ENCODE measurements at regions not wholly inside any gene's neighbourhood (a gene's known extent, or its start where the extent isn't known, plus 50 kb on each side); places are given as distances from the start of the nearest gene placed in this dataset.

DNA sequence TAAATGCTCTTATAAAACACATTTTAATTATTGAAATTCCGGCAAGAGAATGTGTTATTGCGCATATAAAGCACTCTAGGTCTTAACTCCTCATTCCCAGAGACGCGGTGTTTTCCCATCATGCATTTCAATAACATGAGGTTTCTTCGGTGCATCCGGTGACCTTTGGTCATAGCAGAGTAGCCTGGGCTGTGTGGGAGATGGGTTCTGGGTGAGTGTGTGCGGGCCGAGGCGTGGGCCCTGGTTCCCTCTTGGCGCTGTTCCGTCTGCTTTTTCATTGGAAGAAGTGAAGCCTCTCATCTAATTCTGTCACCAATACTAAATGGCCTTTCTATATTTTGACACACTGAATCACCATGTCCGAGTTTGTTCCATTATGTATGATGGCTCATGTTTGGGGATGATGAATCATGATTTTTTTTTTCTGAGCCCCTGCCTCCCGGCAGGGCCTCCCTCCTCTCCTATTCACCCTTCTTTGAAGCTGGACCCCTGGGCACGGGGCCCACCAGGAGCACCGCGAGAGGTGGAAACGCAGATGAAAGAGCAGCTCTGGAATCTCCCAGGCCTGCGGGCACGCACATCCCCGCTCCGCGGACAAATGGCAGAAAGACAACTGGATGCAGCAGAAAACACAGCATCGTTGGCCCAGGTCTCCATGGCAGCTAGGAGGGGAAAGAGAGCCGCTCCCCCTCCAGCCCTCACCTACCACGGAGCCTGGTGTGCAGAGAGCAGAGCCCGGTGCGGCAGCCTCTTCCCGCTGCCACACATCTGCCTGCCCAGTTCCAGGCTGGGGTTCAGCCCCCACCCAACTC, 85.8 kb upstream of the HPCAL1 start:
- Histone ChIP-seq H3K4me3 (ENCODE audit: low read depth in 1 of 3, low read length in 3 of 3) (no peak overlapping the region), H3K9ac (ENCODE audit: low read depth in 1 of 2, low read length in 2 of 2) (no peak overlapping the region), H3K27me3 (ENCODE audit: control insufficient read depth in 4 of 4, insufficient read depth in 4 of 4, low read length in 3 of 4) (no peaks in the 10 kb centered on the region), H3K9me3 (ENCODE audit: control insufficient read depth in 4 of 4, low read length in 3 of 4) (no peaks in the 10 kb centered on the region), H3K4me1 (ENCODE audit: control insufficient read depth in 4 of 4, insufficient read depth in 4 of 4, low read length in 3 of 4) (no peaks in the 10 kb centered on the region), H3K36me3 (ENCODE audit: control insufficient read depth in 4 of 4, insufficient read depth in 3 of 4, low read depth in 1 of 4, low read length in 3 of 4) (no peaks in the 10 kb centered on the region), H3K27ac (ENCODE audit: low read depth in 1 of 2, low read length in 2 of 2) (no peak overlapping the region)
- 91% methylated on average over 28 of the region's 28 CpGs for WGBS
- DNase-seq (ENCODE audit: low spot score), result no peak
- TF ChIP-seq HNF4A (conservative IDR thresholded peaks at IDR 0.05), result no peak
- TF ChIP-seq EGR1 (IDR thresholded peaks at IDR 0.05; ENCODE audit: low read depth in 2 of 2), result no peak
- TF ChIP-seq, protein P1, sequence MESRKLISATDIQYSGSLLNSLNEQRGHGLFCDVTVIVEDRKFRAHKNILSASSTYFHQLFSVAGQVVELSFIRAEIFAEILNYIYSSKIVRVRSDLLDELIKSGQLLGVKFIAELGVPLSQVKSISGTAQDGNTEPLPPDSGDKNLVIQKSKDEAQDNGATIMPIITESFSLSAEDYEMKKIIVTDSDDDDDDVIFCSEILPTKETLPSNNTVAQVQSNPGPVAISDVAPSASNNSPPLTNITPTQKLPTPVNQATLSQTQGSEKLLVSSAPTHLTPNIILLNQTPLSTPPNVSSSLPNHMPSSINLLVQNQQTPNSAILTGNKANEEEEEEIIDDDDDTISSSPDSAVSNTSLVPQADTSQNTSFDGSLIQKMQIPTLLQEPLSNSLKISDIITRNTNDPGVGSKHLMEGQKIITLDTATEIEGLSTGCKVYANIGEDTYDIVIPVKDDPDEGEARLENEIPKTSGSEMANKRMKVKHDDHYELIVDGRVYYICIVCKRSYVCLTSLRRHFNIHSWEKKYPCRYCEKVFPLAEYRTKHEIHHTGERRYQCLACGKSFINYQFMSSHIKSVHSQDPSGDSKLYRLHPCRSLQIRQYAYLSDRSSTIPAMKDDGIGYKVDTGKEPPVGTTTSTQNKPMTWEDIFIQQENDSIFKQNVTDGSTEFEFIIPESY (IDR thresholded peaks at IDR 0.05), result no peak

DNA sequence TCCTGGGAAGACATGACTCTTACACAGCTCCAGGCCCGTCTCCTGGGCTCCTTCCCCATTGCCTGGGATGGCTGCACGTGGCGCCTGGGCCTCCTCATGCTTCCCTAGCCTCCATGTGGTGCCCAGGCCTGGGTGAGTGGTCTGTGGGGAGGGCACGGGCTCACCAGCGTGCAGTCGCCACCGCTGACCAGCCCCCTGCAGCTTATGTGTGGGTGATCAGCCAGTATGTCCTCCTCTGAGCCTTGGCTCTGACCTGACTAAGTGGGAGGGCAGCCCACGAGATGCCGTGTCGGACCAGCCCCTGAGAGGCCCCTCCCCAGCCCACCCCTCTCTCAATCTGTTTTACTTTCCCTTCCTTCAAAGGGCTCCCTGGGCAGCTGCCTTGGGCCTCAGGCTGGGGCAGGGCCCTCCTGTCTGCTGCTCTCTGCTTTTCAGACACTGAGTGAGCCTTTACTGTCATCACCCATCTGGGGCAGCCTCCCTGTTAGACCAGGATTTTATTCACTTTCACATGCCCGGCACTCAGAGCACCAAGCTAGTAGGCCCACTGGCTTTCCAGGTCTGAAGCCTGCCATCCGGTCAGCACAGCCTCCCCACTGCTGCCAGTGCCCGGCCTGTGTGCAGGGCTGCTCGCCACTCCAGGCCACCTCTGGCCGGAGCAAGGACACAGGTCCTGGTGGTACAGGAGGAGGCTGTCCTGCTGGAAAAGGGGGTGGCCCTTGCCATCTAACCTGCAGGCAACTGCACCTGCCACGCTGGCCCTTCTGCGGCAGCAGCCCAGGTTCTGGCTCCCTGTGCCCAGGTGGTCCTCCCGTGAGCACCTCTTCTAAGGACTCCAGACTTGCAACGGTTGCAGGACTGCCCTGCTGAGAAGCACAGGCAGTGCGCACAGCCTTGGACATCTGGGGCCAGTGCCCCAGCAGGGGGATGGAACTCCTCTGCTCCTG, 84.9 kb upstream of the HPCAL1 start:
- H3K9me3 ChIP-seq (ENCODE audit: control insufficient read depth in 4 of 4, low read length in 3 of 4), result no peaks in the 10 kb centered on the region
- H3K27me3 ChIP-seq (ENCODE audit: control insufficient read depth in 4 of 4, insufficient read depth in 4 of 4, low read length in 3 of 4), result no peaks in the 10 kb centered on the region
- no peak overlapping the region for H3K4me3 ChIP-seq (ENCODE audit: low read depth in 1 of 3, low read length in 3 of 3)
- no peak for TF ChIP-seq JUND (IDR thresholded peaks at IDR 0.05)
- TF ChIP-seq, protein P2, sequence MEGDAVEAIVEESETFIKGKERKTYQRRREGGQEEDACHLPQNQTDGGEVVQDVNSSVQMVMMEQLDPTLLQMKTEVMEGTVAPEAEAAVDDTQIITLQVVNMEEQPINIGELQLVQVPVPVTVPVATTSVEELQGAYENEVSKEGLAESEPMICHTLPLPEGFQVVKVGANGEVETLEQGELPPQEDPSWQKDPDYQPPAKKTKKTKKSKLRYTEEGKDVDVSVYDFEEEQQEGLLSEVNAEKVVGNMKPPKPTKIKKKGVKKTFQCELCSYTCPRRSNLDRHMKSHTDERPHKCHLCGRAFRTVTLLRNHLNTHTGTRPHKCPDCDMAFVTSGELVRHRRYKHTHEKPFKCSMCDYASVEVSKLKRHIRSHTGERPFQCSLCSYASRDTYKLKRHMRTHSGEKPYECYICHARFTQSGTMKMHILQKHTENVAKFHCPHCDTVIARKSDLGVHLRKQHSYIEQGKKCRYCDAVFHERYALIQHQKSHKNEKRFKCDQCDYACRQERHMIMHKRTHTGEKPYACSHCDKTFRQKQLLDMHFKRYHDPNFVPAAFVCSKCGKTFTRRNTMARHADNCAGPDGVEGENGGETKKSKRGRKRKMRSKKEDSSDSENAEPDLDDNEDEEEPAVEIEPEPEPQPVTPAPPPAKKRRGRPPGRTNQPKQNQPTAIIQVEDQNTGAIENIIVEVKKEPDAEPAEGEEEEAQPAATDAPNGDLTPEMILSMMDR (IDR thresholded peaks at IDR 0.05; ENCODE audit: low read depth, low read length, missing input control), result no peak
- TF ChIP-seq, protein P3, sequence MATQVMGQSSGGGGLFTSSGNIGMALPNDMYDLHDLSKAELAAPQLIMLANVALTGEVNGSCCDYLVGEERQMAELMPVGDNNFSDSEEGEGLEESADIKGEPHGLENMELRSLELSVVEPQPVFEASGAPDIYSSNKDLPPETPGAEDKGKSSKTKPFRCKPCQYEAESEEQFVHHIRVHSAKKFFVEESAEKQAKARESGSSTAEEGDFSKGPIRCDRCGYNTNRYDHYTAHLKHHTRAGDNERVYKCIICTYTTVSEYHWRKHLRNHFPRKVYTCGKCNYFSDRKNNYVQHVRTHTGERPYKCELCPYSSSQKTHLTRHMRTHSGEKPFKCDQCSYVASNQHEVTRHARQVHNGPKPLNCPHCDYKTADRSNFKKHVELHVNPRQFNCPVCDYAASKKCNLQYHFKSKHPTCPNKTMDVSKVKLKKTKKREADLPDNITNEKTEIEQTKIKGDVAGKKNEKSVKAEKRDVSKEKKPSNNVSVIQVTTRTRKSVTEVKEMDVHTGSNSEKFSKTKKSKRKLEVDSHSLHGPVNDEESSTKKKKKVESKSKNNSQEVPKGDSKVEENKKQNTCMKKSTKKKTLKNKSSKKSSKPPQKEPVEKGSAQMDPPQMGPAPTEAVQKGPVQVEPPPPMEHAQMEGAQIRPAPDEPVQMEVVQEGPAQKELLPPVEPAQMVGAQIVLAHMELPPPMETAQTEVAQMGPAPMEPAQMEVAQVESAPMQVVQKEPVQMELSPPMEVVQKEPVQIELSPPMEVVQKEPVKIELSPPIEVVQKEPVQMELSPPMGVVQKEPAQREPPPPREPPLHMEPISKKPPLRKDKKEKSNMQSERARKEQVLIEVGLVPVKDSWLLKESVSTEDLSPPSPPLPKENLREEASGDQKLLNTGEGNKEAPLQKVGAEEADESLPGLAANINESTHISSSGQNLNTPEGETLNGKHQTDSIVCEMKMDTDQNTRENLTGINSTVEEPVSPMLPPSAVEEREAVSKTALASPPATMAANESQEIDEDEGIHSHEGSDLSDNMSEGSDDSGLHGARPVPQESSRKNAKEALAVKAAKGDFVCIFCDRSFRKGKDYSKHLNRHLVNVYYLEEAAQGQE (IDR thresholded peaks at IDR 0.05), result no peak
- TF ChIP-seq, protein P4, sequence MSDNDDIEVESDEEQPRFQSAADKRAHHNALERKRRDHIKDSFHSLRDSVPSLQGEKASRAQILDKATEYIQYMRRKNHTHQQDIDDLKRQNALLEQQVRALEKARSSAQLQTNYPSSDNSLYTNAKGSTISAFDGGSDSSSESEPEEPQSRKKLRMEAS (IDR thresholded peaks at IDR 0.05), result no peak
- no peak for TF ChIP-seq FOXA2 (IDR thresholded peaks at IDR 0.05)
- TF ChIP-seq, protein P1 (IDR thresholded peaks at IDR 0.05), result no peak
- TF ChIP-seq HNF4G (IDR thresholded peaks at IDR 0.05), result no peak
- TF ChIP-seq FOXA1 (IDR thresholded peaks at IDR 0.05), result no peak
- TF ChIP-seq EGR1 (IDR thresholded peaks at IDR 0.05; ENCODE audit: low read depth in 2 of 2), result no peak
- TF ChIP-seq HNF4A (conservative IDR thresholded peaks at IDR 0.05), result no peak
- TF ChIP-seq TAF1 (conservative IDR thresholded peaks at IDR 0.05), result no peak
- TF ChIP-seq, protein P5, sequence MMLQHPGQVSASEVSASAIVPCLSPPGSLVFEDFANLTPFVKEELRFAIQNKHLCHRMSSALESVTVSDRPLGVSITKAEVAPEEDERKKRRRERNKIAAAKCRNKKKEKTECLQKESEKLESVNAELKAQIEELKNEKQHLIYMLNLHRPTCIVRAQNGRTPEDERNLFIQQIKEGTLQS (IDR thresholded peaks at IDR 0.05), result no peak
- no peak for TF ChIP-seq RAD21 (IDR thresholded peaks at IDR 0.05)
- no peak for TF ChIP-seq RXRA (IDR thresholded peaks at IDR 0.05)
- TF ChIP-seq NR2F2 (IDR thresholded peaks at IDR 0.05), result no peak
- no peak for TF ChIP-seq SP1 (IDR thresholded peaks at IDR 0.05)
- H3K36me3 ChIP-seq (ENCODE audit: control insufficient read depth in 4 of 4, insufficient read depth in 3 of 4, low read depth in 1 of 4, low read length in 3 of 4), result no peaks in the 10 kb centered on the region
- no peak overlapping the region for H3K27ac ChIP-seq (ENCODE audit: low read depth in 1 of 2, low read length in 2 of 2)
- no peak for DNase-seq (ENCODE audit: low spot score)
- H3K9ac ChIP-seq (ENCODE audit: low read depth in 1 of 2, low read length in 2 of 2), result no peak overlapping the region
- WGBS, result 96% methylated on average over 20 of the region's 20 CpGs
- no peaks in the 10 kb centered on the region for H3K4me1 ChIP-seq (ENCODE audit: control insufficient read depth in 4 of 4, insufficient read depth in 4 of 4, low read length in 3 of 4)

All from liver (tissue), 8 donors.